ENCODE measurements at regions not wholly inside any gene's neighbourhood (a gene's known extent, or its start where the extent isn't known, plus 50 kb on each side); places are given as distances from the start of the nearest gene placed in this dataset.

DNA sequence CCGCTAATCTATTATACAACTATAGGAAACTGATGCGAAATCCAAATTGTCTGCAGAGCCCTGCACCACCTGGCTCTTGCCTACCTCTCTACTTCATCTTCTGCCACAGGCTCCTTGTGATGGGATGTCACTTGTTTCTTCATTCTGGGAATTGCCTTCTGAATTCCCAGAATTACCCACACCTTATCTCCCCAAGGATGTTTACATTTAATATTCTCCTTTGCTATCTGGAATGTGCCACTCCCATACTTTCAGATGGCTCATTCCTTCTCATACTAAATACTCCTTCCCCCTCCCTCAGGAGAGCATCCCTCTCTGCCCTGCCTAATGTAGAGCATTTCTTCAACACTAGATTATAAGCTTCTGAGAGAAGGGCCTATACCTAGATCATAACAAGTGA is 573.1 kb downstream of the GALC start:
- 94 to 95% methylated on average over 2 of the region's 2 CpGs for WGBS, 2 donors
- H3K36me3 ChIP-seq = no peaks in the 10 kb centered on the region
- no peak overlapping the region for H3K4me3 ChIP-seq
- H3K27ac ChIP-seq = no peak overlapping the region
- no peak for TF ChIP-seq POLR2A (IDR thresholded peaks at IDR 0.05)
- TF ChIP-seq, protein P1, sequence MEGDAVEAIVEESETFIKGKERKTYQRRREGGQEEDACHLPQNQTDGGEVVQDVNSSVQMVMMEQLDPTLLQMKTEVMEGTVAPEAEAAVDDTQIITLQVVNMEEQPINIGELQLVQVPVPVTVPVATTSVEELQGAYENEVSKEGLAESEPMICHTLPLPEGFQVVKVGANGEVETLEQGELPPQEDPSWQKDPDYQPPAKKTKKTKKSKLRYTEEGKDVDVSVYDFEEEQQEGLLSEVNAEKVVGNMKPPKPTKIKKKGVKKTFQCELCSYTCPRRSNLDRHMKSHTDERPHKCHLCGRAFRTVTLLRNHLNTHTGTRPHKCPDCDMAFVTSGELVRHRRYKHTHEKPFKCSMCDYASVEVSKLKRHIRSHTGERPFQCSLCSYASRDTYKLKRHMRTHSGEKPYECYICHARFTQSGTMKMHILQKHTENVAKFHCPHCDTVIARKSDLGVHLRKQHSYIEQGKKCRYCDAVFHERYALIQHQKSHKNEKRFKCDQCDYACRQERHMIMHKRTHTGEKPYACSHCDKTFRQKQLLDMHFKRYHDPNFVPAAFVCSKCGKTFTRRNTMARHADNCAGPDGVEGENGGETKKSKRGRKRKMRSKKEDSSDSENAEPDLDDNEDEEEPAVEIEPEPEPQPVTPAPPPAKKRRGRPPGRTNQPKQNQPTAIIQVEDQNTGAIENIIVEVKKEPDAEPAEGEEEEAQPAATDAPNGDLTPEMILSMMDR (IDR thresholded peaks at IDR 0.05) = no peak
- peaks cover 0 to 7% (median 6%) of the 10 kb centered on the region in 3 donors for H3K9me3 ChIP-seq
- H3K27me3 ChIP-seq = no peaks in the 10 kb centered on the region
- no peaks in the 10 kb centered on the region for H3K4me1 ChIP-seq
- no peak for DNase-seq
- intact Hi-C loops (cut with DNase I) = no loop called here

DNA sequence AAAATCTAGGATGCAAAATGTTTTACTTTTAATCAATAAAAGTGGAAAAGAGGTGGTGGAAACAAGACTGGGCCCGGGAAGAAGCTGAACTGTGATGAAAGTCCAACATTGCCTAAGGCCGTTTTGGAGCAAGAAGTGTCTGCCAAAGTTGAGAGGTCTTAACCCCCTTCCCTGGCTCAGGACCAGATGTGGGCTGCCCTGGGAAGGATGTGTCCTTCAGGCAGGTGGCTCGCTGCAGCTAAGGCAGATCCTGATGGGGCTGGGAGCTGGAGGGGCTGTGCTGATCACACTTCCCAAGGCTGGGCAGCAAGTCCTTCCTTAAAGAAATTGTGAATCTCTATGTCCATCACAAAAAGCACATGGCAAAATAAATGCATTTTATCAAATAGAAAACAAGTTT is 581.6 kb downstream of the GALC start:
- no peak overlapping the region for H3K27ac ChIP-seq
- WGBS, 2 donors = 38 to 61% methylated on average over 3 of the region's 3 CpGs
- H3K4me3 ChIP-seq = no peak overlapping the region
- intact Hi-C loops (cut with DNase I) = no loop called here
- H3K9me3 ChIP-seq = no peaks in the 10 kb centered on the region
- no peak for DNase-seq
- no peaks in the 10 kb centered on the region for H3K4me1 ChIP-seq
- H3K36me3 ChIP-seq = no peaks in the 10 kb centered on the region
- no peak for TF ChIP-seq POLR2A (IDR thresholded peaks at IDR 0.05)
- TF ChIP-seq, protein P1 (IDR thresholded peaks at IDR 0.05) = no peak
- H3K27me3 ChIP-seq = no peaks in the 10 kb centered on the region

DNA sequence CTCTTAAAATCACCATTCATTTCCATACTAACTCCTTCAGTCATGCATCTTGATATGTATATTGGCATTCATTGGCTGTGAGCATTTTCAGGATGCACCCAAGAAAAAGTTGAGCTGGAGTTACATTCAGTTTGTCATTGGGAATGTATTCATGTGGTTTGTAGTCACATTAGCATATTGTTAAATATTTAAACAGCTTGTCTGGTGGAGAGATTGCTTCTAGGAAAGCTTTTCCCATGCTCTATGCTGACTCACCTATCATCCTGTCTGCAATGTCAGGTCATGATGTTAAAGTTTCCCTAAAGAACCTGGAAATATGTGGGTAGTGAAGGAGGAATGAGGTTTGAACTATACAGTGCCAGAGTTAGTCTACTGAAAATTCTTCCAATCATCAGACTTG is 583.6 kb downstream of the GALC start:
- no peaks in the 10 kb centered on the region for H3K9me3 ChIP-seq
- H3K27ac ChIP-seq = no peak overlapping the region
- TF ChIP-seq, protein P1 (IDR thresholded peaks at IDR 0.05) = no peak
- no peak for TF ChIP-seq POLR2A (IDR thresholded peaks at IDR 0.05)
- no peaks in the 10 kb centered on the region for H3K4me1 ChIP-seq
- intact Hi-C loops (cut with DNase I) = no loop called here
- H3K4me3 ChIP-seq = no peak overlapping the region
- H3K27me3 ChIP-seq = no peaks in the 10 kb centered on the region
- no peaks in the 10 kb centered on the region for H3K36me3 ChIP-seq
- no peak for DNase-seq

DNA sequence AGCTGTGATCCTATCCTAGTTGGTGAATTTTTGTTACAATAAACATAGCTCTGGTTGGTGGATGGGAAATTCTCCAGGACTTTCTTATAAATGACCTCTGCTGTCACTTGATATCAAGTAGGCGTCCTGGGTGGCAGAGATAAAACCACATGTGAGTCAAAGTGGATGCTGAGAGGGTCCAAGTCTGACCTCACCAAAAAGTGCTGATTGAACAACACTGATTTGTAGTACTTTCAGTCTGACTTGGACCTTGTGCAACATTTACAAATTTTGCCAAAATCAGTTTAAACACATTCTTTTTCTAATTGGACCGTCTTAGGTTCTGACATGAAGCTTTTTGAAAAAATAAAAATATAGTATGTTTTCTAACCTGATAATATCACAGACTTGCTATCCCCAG is 585.6 kb downstream of the GALC start:
- Histone ChIP-seq H3K4me3 (no peak overlapping the region), H3K27me3 (no peaks in the 10 kb centered on the region), H3K27ac (no peak overlapping the region), H3K9me3 (no peaks in the 10 kb centered on the region), H3K4me1 (no peaks in the 10 kb centered on the region), H3K36me3 (no peaks in the 10 kb centered on the region)
- intact Hi-C loops (cut with DNase I) = no loop called here
- no peak for TF ChIP-seq POLR2A (IDR thresholded peaks at IDR 0.05)
- TF ChIP-seq, protein P1 (IDR thresholded peaks at IDR 0.05) = no peak
- 44 to 66% methylated on average over 2 of the region's 2 CpGs for WGBS, 2 donors
- DNase-seq = no peak

DNA sequence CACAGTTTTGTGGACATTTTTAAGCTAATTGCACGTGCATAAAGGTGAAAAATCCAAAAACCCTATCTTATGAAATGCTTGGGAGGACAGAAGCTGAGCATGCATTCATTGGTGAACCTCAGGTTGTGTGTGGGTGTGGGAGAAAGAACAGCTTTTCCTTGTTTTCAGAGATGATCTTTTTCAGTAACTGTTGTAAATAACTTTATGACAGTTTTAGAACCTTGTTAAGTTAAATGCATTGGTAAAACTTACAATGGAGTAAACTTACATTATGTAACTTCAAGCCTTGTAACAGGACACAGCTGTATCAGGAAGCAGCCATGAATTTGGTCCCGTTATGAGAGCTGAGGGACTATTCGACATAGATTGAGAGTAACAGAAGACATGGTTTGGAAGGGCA is 587.4 kb downstream of the GALC start:
- TF ChIP-seq, protein P1 (IDR thresholded peaks at IDR 0.05) = no peak
- TF ChIP-seq POLR2A (IDR thresholded peaks at IDR 0.05) = no peak
- H3K4me1 ChIP-seq = no peaks in the 10 kb centered on the region
- intact Hi-C loops (cut with DNase I) = no loop called here
- no peak overlapping the region for H3K27ac ChIP-seq
- H3K4me3 ChIP-seq = no peak overlapping the region
- WGBS, 2 donors = 36 to 43% methylated on average over 3 of the region's 3 CpGs
- DNase-seq = no peak
- no peaks in the 10 kb centered on the region for H3K9me3 ChIP-seq
- no peaks in the 10 kb centered on the region for H3K36me3 ChIP-seq
- no peaks in the 10 kb centered on the region for H3K27me3 ChIP-seq

Measured in esophagus squamous epithelium (tissue), 5 donors.